Activated T-cell treated with anti-CD3 and anti-CD28 coated beads, Interleukin-2, amount 50 U/mL, for 24 hours (primary cell): ENCODE measurements at regions not wholly inside any gene's neighbourhood (a gene's known extent, or its start where the extent isn't known, plus 50 kb on each side); places are given as distances from the start of the nearest gene placed in this dataset.

Experiments
- DNase-seq: peaks from one replicate; pipeline ENCODE4 v3.0.0-alpha.2; 2020
- H3K27ac Mint-ChIP-seq: 2 replicates; pipeline ENCODE4 v1.8.0; 2020; ENCODE audit warnings: mild to moderate bottlenecking, mixed read lengths
- H3K27me3 Mint-ChIP-seq: 2 replicates; pipeline ENCODE4 v1.8.0; 2020; ENCODE audit warnings: mixed read lengths
- H3K36me3 Mint-ChIP-seq: 2 replicates; pipeline ENCODE4 v1.8.0; 2020; ENCODE audit warnings: low read depth, mixed read lengths
- H3K4me1 Mint-ChIP-seq: 2 replicates; pipeline ENCODE4 v1.8.0; 2020; ENCODE audit warnings: low read depth, mixed read lengths
- H3K4me3 Mint-ChIP-seq: 2 replicates; pipeline ENCODE4 v1.8.0; 2020; ENCODE audit warnings: mild to moderate bottlenecking, moderate library complexity, mixed read lengths
- H3K9me3 Mint-ChIP-seq: 2 replicates; pipeline ENCODE4 v1.8.0; 2020; ENCODE audit warnings: mixed read lengths

DNA sequence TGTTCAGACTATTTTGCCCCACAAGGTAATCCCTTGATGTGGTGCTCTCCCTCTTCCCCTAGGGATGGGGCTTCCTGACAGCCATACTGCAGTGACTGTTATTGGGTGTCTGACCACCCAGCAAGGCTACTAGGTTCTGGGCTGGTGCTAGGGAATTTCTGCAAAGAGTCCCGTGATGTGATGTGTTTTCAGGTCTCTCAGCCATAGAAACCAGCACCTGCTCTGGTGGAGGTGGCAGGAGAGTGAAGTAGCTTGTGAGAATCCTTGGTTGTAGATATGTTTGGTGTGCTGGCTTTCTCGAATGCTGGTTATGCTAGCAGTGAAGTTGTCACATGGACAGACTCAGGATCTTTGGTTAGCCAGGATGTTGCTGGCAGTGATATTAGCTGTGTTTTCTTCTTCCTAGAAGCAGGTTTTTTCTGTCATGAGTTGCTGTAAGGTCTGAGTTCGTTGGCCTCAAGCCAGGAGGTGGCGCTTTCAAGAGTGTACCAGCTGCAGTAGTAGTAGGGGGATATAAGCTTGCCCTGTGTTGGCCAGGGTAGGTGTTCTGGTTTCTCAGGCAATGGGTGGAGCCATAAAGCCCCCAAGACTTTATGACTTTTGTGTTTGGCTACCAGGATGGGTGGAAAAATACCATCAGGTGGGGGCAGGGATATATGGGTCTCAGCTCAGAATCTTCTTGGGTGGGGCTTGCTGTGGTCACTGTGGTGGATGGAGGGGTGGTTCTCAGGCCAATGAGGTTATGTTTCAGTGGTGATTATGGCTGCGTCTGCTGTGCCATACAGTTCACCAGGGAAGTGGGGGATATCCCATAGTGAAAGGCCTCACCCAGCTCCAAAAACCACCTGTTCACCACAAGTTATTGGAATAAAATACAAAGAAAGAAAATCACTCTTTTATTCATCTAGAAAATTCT, 1112.3 kb downstream of the KCNT2 start:
- Mint-ChIP-seq H3K4me1 (no peaks in the 10 kb centered on the region), H3K27ac (no peak overlapping the region), H3K4me3 (no peak overlapping the region), H3K27me3 (no peaks in the 10 kb centered on the region), H3K9me3 (peaks cover 4% of the 10 kb centered on the region), H3K36me3 (no peaks in the 10 kb centered on the region)
- DNase-seq = no peak

GRCh38 chr1:195482137-195482536, 1126.1 kb downstream of the KCNT2 start:
- H3K36me3 Mint-ChIP-seq = no peaks in the 10 kb centered on the region
- H3K27me3 Mint-ChIP-seq = no peaks in the 10 kb centered on the region
- no peak for DNase-seq
- no peak overlapping the region for H3K27ac Mint-ChIP-seq
- H3K4me1 Mint-ChIP-seq = no peaks in the 10 kb centered on the region
- H3K4me3 Mint-ChIP-seq = no peak overlapping the region
- no peaks in the 10 kb centered on the region for H3K9me3 Mint-ChIP-seq

GRCh38 chr1:195481293-195481692, 1126.9 kb downstream of the KCNT2 start:
- no peaks in the 10 kb centered on the region for H3K4me1 Mint-ChIP-seq
- no peaks in the 10 kb centered on the region for H3K27me3 Mint-ChIP-seq
- H3K27ac Mint-ChIP-seq = no peak overlapping the region
- H3K4me3 Mint-ChIP-seq = no peak overlapping the region
- no peaks in the 10 kb centered on the region for H3K36me3 Mint-ChIP-seq
- no peak for DNase-seq
- no peaks in the 10 kb centered on the region for H3K9me3 Mint-ChIP-seq

DNA sequence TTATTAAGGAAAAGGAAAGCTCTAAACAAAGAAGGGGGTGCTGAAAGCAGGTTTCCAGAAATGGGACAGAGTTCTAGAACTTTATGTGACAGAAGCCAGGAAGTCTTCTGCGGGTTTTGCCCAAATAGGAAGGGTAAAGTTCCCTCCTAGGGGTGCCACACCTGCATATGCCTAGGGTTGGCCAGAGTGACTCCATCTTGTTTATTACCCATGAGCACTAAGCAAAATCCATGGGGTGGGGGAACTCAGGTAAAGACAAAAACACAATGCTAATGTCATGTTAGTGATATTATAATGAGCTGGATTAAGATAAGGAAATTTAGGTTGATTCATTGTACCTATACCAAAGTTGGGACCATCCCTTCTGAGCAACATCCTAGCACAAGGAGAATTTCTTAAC, 1132.7 kb downstream of the KCNT2 start:
- H3K36me3 Mint-ChIP-seq = no peaks in the 10 kb centered on the region
- DNase-seq = no peak
- H3K4me1 Mint-ChIP-seq = no peaks in the 10 kb centered on the region
- no peaks in the 10 kb centered on the region for H3K27me3 Mint-ChIP-seq
- H3K9me3 Mint-ChIP-seq = peaks cover 2% of the 10 kb centered on the region
- no peak overlapping the region for H3K4me3 Mint-ChIP-seq
- H3K27ac Mint-ChIP-seq = no peak overlapping the region

DNA sequence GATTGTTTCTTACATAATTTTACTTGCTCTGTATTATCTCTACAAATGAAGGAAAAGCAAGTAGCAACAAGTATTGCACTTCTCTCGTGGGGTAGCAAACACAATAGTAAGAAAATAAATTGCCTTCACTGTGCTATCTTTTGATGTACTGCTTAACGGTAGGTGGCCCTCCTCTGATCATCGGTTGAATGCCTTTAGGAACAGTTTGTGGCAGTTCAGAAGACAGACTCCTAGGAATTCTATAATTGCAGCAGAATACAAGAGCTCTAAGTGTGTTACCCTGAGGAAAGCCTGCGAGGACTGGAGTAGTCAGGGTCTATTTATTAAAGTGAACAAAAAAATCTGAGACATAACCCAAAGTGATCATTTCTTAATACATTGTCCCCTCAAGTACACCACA, 1135.9 kb downstream of the KCNT2 start:
- no peaks in the 10 kb centered on the region for H3K36me3 Mint-ChIP-seq
- no peak overlapping the region for H3K4me3 Mint-ChIP-seq
- no peaks in the 10 kb centered on the region for H3K27me3 Mint-ChIP-seq
- DNase-seq = no peak
- peaks cover 2% of the 10 kb centered on the region for H3K9me3 Mint-ChIP-seq
- no peak overlapping the region for H3K27ac Mint-ChIP-seq
- H3K4me1 Mint-ChIP-seq = no peaks in the 10 kb centered on the region

DNA sequence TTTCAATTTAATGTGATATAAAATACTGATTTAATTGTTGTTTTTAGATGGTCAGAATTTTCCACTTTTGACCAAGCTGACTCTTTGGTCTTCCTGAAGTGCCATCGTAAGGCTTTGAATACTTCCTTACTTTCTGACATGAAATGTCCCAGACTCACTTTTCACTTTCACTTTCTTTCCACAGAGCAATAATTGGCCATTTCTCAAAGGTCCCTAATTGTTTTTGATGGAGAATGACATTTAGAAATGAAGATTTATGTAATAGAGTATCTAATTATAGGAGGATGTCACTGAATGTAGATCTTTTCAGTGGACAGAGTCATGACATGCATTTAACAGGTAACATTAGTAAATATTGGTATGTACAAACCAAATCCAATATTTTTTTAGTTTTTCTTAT, 1141.6 kb downstream of the KCNT2 start:
- Mint-ChIP-seq H3K4me3 (no peak overlapping the region), H3K9me3 (peaks cover 2% of the 10 kb centered on the region)

DNA sequence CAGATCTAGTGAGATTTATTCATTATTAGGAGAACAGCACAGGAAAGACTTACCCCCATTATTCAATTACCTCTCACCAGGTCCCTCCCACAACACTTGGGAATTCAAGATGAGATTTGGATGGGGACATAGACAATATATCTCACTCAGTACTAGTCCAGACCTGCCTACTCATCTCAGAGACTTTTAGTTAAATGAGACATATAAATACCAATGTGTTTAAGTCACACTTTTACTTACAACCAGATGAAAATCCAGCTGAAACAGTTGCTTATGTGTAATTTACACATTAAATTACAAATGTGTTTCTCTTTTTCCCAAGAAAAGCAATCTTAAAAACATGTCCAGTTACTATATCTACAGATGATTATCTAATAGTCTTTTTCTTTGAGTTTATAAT, 1145.6 kb downstream of the KCNT2 start:
- no peak for DNase-seq
- Mint-ChIP-seq H3K27ac (no peak overlapping the region), H3K27me3 (no peaks in the 10 kb centered on the region), H3K36me3 (no peaks in the 10 kb centered on the region), H3K4me1 (no peaks in the 10 kb centered on the region), H3K4me3 (no peak overlapping the region), H3K9me3 (peaks cover 5% of the 10 kb centered on the region)

More for the DNA sequence above, 1141.6 kb downstream of the KCNT2 start:
- DNase-seq = no peak
- Mint-ChIP-seq H3K27ac (no peak overlapping the region), H3K4me1 (no peaks in the 10 kb centered on the region), H3K27me3 (no peaks in the 10 kb centered on the region), H3K36me3 (no peaks in the 10 kb centered on the region)

- Mint-ChIP-seq H3K27ac (no peak overlapping the region), H3K4me1 (no peaks in the 10 kb centered on the region), H3K36me3 (no peaks in the 10 kb centered on the region), H3K27me3 (no peaks in the 10 kb centered on the region), H3K9me3 (peaks cover 7% of the 10 kb centered on the region), H3K4me3 (no peak overlapping the region)
- no peak for DNase-seq
Measured at GRCh38 chr1:195462152-195462551, 1146.1 kb downstream of the KCNT2 start.

GRCh38 chr1:195458365-195458764, 1149.9 kb downstream of the KCNT2 start:
- Mint-ChIP-seq H3K9me3 (peaks cover 9% of the 10 kb centered on the region), H3K27me3 (no peaks in the 10 kb centered on the region), H3K36me3 (no peaks in the 10 kb centered on the region), H3K4me1 (no peaks in the 10 kb centered on the region), H3K27ac (no peak overlapping the region), H3K4me3 (no peak overlapping the region)
- DNase-seq = no peak

GRCh38 chr1:195450794-195451193, 1157.4 kb downstream of the KCNT2 start:
- DNase-seq = no peak
- Mint-ChIP-seq H3K27ac (no peak overlapping the region), H3K27me3 (no peaks in the 10 kb centered on the region), H3K36me3 (no peaks in the 10 kb centered on the region), H3K9me3 (peaks cover 13% of the 10 kb centered on the region), H3K4me3 (no peak overlapping the region), H3K4me1 (no peaks in the 10 kb centered on the region)

- no peaks in the 10 kb centered on the region for H3K36me3 Mint-ChIP-seq
- H3K27me3 Mint-ChIP-seq = no peaks in the 10 kb centered on the region
- H3K9me3 Mint-ChIP-seq = no peaks in the 10 kb centered on the region
- no peak overlapping the region for H3K4me3 Mint-ChIP-seq
- no peak for DNase-seq
- no peak overlapping the region for H3K27ac Mint-ChIP-seq
- no peaks in the 10 kb centered on the region for H3K4me1 Mint-ChIP-seq
Measured at GRCh38 chr1:195439661-195440060, 1168.6 kb downstream of the KCNT2 start.

DNA sequence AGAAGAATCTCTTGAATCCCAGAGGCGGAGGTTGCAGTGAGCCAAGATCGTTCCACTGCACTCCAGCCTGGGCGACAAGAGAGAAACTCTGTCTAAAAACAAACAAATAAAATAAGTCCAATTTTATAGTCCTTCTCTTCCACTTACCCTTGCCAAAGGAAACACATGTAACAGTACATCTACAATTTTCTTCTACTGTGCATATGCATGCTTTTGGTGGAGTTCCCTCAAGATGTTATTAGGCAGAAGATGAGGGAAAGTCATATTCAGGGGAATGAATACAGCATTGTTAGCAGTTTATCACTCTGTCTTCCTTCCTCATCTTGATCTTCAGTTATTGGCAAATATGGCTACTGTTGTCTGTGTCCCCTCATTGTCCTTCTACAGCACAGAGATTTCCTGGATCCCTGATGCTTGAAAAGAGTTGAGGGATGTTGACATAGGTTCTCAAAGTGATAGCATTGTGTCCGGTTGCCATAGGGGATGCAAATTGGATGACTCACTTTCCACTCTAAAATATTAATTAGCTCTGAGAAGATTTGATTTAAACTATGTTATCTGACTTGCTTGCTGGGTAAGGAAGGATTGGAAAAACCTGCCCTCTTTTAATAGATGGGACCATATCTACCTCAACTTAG, 1173.6 kb downstream of the KCNT2 start:
- DNase-seq = no peak
- Mint-ChIP-seq H3K4me3 (no peak overlapping the region), H3K27me3 (no peaks in the 10 kb centered on the region), H3K4me1 (no peaks in the 10 kb centered on the region), H3K9me3 (no peaks in the 10 kb centered on the region), H3K27ac (no peak overlapping the region), H3K36me3 (no peaks in the 10 kb centered on the region)

DNA sequence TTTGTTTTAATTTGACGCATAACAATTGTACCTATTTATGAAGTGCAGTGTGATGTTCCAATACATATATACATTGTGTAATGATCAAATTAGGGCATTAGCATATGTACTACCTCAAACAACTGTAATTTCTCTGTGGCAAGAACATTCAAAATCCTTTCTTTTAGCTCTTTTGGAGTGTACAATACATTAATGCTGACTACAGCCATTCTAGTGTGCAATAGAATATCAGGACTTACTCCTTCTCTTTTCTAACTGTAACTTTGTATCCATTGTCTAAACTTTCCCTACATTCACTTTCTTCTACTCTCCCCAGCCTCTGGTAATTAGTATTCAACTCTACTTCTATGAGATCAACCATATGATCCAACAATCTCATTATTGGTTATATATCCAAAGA, 1177.4 kb downstream of the KCNT2 start:
- Mint-ChIP-seq H3K27me3 (no peaks in the 10 kb centered on the region), H3K36me3 (no peaks in the 10 kb centered on the region), H3K4me3 (no peak overlapping the region), H3K4me1 (no peaks in the 10 kb centered on the region), H3K27ac (no peak overlapping the region), H3K9me3 (peaks cover 2% of the 10 kb centered on the region)
- no peak for DNase-seq

DNA sequence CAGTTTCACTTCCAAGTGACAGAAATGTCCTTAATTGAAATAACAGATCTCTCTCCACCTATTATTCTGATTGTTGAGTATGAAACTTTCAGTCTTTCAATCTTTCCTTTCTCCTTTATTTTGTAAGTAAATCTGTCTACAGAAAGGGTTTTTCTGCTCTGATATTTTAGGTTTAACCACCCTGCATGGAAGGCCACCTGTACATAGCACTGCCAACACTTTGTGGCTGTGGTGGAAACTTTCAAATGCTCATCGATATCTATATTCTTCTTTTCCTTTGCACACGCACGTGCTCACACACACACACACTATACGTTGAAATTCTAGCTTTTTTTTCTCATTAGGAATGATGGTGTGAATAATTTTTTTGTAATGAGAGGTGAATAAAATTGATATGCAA, 1179.3 kb downstream of the KCNT2 start:
- Mint-ChIP-seq H3K27me3 (no peaks in the 10 kb centered on the region), H3K9me3 (peaks cover 2% of the 10 kb centered on the region)

GRCh38 chr1:195415584-195415983, 1192.7 kb downstream of the KCNT2 start:
- Mint-ChIP-seq H3K4me3 (no peak overlapping the region), H3K9me3 (peaks cover 2% of the 10 kb centered on the region), H3K27me3 (no peaks in the 10 kb centered on the region), H3K36me3 (no peaks in the 10 kb centered on the region), H3K4me1 (no peaks in the 10 kb centered on the region), H3K27ac (no peak overlapping the region)
- DNase-seq = no peak

More for the DNA sequence above, 1179.3 kb downstream of the KCNT2 start:
- Mint-ChIP-seq H3K27ac (no peak overlapping the region), H3K4me1 (no peaks in the 10 kb centered on the region), H3K4me3 (no peak overlapping the region), H3K36me3 (no peaks in the 10 kb centered on the region)
- no peak for DNase-seq
